ENCODE measurements at regions not wholly inside any gene's neighbourhood (a gene's known extent, or its start where the extent isn't known, plus 50 kb on each side); places are given as distances from the start of the nearest gene placed in this dataset.

DNA sequence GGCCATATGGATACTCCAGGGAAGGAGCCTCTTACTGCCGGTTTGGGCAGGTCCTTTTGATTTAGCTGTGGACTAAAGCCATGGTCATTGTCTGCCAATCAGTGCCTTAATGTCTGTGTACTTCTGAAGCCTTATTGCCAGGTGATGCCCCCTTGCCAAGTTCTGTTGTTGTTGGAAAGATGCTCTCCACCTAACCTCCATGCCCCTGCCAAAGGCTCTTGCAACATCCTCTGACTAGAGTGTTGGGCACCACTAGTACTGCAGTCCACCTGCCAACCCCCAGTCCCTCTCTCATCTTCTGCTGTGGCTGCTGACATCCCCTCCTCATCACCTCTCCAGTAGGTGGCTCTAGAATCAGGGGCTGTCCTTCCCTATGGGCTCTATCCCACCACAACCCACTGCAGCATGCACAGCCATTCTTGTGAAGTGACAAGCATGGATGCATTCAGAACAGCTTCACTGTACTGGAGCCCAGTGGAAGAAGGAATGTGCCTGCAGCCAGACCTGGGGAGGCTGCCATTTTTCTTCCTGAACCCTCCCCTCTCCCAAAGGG is 375.3 kb upstream of the CDH5 start:
- H3K4me1 ChIP-seq (replicated peaks in 1 of 4; ENCODE audit: control insufficient read depth in 3 of 4, insufficient read depth in 4 of 4, low read length in 3 of 4): no peaks in the 10 kb centered on the region
- no peak overlapping the region for H2BK5ac ChIP-seq (ENCODE audit: low read depth, low read length)
- no peak overlapping the region for H4K8ac ChIP-seq (ENCODE audit: extremely low read depth, insufficient read depth, low read length)
- ChIA-PET CTCF (ENCODE audit: partially characterized antibody) (interaction anchor here (0.6 to 3.0 kb wide), 6 partner anchors 11 to 352 kb away, joined by 3 to 15 read pairs (median 4); no protein-coding TSS in a partner anchor), POLR2A (ENCODE audit: partially characterized antibody) (no interaction called here)
- H3K23me2 ChIP-seq (ENCODE audit: low read depth, low read length): no peaks in the 10 kb centered on the region
- no peak overlapping the region for H2BK15ac ChIP-seq (ENCODE audit: low read length)
- H3K56ac ChIP-seq (replicated peaks; ENCODE audit: insufficient read length, low read depth, low read length): no peak overlapping the region
- H3K18ac ChIP-seq (ENCODE audit: extremely low read depth, low read length): no peak overlapping the region
- H3K9ac ChIP-seq (replicated peaks in 1 of 4; ENCODE audit: extremely low read depth in 1 of 4, low read depth in 3 of 4, low read length in 3 of 4): no peak overlapping the region
- no peak overlapping the region for H2BK12ac ChIP-seq (ENCODE audit: low read depth, low read length)
- H3K79me2 ChIP-seq (ENCODE audit: control insufficient read depth in 1 of 2, insufficient read depth in 2 of 2, low read length in 2 of 2): no peaks in the 10 kb centered on the region
- no peaks in the 10 kb centered on the region for H3K36me3 ChIP-seq (ENCODE audit: control insufficient read depth in 2 of 4, insufficient read depth in 4 of 4, low read length in 3 of 4)
- TF ChIP-seq CEBPB (IDR thresholded peaks at IDR 0.05; ENCODE audit: low read depth, low read length) (0 out of 2 replicates have a peak, but pooled peaks have one; percentile 28), JUND (IDR thresholded peaks at IDR 0.05; ENCODE audit: low read length) (no peak), MAFK (IDR thresholded peaks at IDR 0.05; ENCODE audit: low read depth, low read length) (no peak), SIRT6 (IDR thresholded peaks at IDR 0.05; ENCODE audit: low read length) (no peak), TAF1 (IDR thresholded peaks at IDR 0.05; ENCODE audit: low read depth, low read length) (no peak), RAD21 (IDR thresholded peaks at IDR 0.05 in 1 of 2, conservative IDR thresholded peaks at IDR 0.05 in 1 of 2; ENCODE audit: low read depth in 2 of 2, low read length in 2 of 2) (peak; percentile 45 to 59; a peak in 3 of 4 replicates), RBBP5 (IDR thresholded peaks at IDR 0.05; ENCODE audit: borderline replicate concordance, low read depth, low read length) (no peak)
- TF ChIP-seq, protein P1, sequence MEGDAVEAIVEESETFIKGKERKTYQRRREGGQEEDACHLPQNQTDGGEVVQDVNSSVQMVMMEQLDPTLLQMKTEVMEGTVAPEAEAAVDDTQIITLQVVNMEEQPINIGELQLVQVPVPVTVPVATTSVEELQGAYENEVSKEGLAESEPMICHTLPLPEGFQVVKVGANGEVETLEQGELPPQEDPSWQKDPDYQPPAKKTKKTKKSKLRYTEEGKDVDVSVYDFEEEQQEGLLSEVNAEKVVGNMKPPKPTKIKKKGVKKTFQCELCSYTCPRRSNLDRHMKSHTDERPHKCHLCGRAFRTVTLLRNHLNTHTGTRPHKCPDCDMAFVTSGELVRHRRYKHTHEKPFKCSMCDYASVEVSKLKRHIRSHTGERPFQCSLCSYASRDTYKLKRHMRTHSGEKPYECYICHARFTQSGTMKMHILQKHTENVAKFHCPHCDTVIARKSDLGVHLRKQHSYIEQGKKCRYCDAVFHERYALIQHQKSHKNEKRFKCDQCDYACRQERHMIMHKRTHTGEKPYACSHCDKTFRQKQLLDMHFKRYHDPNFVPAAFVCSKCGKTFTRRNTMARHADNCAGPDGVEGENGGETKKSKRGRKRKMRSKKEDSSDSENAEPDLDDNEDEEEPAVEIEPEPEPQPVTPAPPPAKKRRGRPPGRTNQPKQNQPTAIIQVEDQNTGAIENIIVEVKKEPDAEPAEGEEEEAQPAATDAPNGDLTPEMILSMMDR (IDR thresholded peaks at IDR 0.05; ENCODE audit: control extremely low read depth in 1 of 3, insufficient read depth in 1 of 3, low read depth in 1 of 3, low read length in 3 of 3): peak; percentile 30 to 46 (median 44)
- H4K20me1 ChIP-seq (replicated peaks in 1 of 2; ENCODE audit: control insufficient read depth in 1 of 2, insufficient read depth in 2 of 2, low read length in 2 of 2): no peaks in the 10 kb centered on the region
- no peaks in the 10 kb centered on the region for H3K27me3 ChIP-seq (replicated peaks in 1 of 4; ENCODE audit: control insufficient read depth in 3 of 4, extremely low read depth in 1 of 4, insufficient read depth in 3 of 4, low read length in 3 of 4)
- H3K4me3 ChIP-seq (ENCODE audit: extremely low read depth in 1 of 4, insufficient read depth in 2 of 4, low read depth in 3 of 4, low read length in 4 of 4): no peak overlapping the region
- WGBS, 2 experiments (ENCODE audit: extremely low coverage in 1 of 2, insufficient coverage in 1 of 2, insufficient read length in 1 of 2, insufficient replicate concordance in 2 of 2, low coverage in 1 of 2, low lambda C conversion rate in 2 of 2, missing lambda C conversion rate in 1 of 2): 90% methylated on average over 1 of the region's 1 CpG; no CpG with 5 or more reads in 1 of the 2 experiments
- H3K9me3 ChIP-seq (ENCODE audit: insufficient read depth in 2 of 2, low read depth in 1 of 2, low read length in 1 of 2): no peaks in the 10 kb centered on the region
- H4K91ac ChIP-seq (replicated peaks; ENCODE audit: insufficient read length, low read length): no peak overlapping the region
- H3K27ac ChIP-seq (ENCODE audit: low read depth, low read length): no peak overlapping the region
- FAIRE-seq: no peak
- no peaks in the 10 kb centered on the region for H3K79me1 ChIP-seq (ENCODE audit: low read depth, low read length)
- no peak overlapping the region for H2AFZ ChIP-seq (ENCODE audit: low read length)
- no peak overlapping the region for H2BK120ac ChIP-seq (replicated peaks; ENCODE audit: low read depth, low read length)
- no peak overlapping the region for H3K4me2 ChIP-seq (ENCODE audit: insufficient read depth in 1 of 2, low read depth in 2 of 2, low read length in 2 of 2)
- H2AK5ac ChIP-seq (ENCODE audit: low read depth, low read length): no peak overlapping the region
- no peak overlapping the region for H3K23ac ChIP-seq (ENCODE audit: insufficient read length)
- no peak for DNase-seq (ENCODE audit: low read depth in 1 of 2, low spot score in 2 of 2)
- H3K14ac ChIP-seq (ENCODE audit: insufficient read length): no peak overlapping the region
- H2BK20ac ChIP-seq (ENCODE audit: low read length): no peak overlapping the region
- no peak overlapping the region for H3K4ac ChIP-seq (replicated peaks; ENCODE audit: insufficient read length, low read depth, low read length)
- H4K5ac ChIP-seq (ENCODE audit: insufficient read length, low read depth, low read length): no peak overlapping the region

All from H1 (cell line).